ENCODE measurements at regions not wholly inside any gene's neighbourhood (a gene's known extent, or its start where the extent isn't known, plus 50 kb on each side); places are given as distances from the start of the nearest gene placed in this dataset.

GRCh38 chr12:111046896-111047295 lies 126.5 kb upstream of the MYL2 start:
- Histone ChIP-seq H4K20me1 (ENCODE audit: insufficient read depth) (no peaks in the 10 kb centered on the region), H3K36me3 (ENCODE audit: insufficient read depth) (no peaks in the 10 kb centered on the region), H3K27ac (no peak overlapping the region), H3K79me2 (ENCODE audit: insufficient read depth, low read depth) (no peaks in the 10 kb centered on the region), H3K27me3 (ENCODE audit: insufficient read depth, low read depth) (no peaks in the 10 kb centered on the region), H3K4me2 (no peak overlapping the region), H3K4me3 (IDR thresholded peaks at IDR 0.05; ENCODE audit: insufficient read depth, low read depth, low read length) (no peak overlapping the region), H3K9ac (no peak overlapping the region), H3K4me1 (ENCODE audit: low read depth, poor library complexity, severe bottlenecking) (no peaks in the 10 kb centered on the region), H2AFZ (ENCODE audit: low read depth) (no peak overlapping the region)
- TF ChIP-seq CTCF (conservative IDR thresholded peaks at IDR 0.05; ENCODE audit: low read depth, low read length) = no peak

DNA sequence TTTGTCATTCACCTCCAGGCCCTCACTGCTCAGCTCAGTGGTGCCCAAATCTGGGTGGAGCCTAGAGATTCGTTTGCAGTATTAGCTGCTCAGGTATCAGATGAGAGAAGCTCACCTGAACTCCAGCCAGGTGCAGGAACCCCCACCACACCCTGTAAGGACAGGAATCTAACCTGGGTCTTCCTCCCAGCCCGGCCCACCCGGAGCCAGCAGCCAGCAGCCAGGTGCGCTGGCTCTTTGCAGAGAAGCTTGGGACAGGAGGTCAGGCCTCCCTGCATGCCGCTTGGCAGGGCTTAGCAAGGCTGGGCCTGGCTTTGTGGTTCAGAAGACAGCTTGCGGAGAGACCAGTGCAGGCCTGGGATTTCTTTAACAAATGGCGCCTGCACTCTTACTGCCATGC lies 125.6 kb upstream of the MYL2 start:
- no peak overlapping the region for H2AFZ ChIP-seq (ENCODE audit: low read depth)
- H3K27ac ChIP-seq = no peak overlapping the region
- no peak overlapping the region for H3K9ac ChIP-seq
- H3K4me1 ChIP-seq (ENCODE audit: low read depth, poor library complexity, severe bottlenecking) = no peaks in the 10 kb centered on the region
- no peak overlapping the region for H3K4me2 ChIP-seq
- H3K4me3 ChIP-seq (IDR thresholded peaks at IDR 0.05; ENCODE audit: insufficient read depth, low read depth, low read length) = no peak overlapping the region
- H3K79me2 ChIP-seq (ENCODE audit: insufficient read depth, low read depth) = no peaks in the 10 kb centered on the region
- no peaks in the 10 kb centered on the region for H3K36me3 ChIP-seq (ENCODE audit: insufficient read depth)
- no peak for TF ChIP-seq CTCF (conservative IDR thresholded peaks at IDR 0.05; ENCODE audit: low read depth, low read length)
- H3K27me3 ChIP-seq (ENCODE audit: insufficient read depth, low read depth) = no peaks in the 10 kb centered on the region
- H4K20me1 ChIP-seq (ENCODE audit: insufficient read depth) = no peaks in the 10 kb centered on the region

DNA sequence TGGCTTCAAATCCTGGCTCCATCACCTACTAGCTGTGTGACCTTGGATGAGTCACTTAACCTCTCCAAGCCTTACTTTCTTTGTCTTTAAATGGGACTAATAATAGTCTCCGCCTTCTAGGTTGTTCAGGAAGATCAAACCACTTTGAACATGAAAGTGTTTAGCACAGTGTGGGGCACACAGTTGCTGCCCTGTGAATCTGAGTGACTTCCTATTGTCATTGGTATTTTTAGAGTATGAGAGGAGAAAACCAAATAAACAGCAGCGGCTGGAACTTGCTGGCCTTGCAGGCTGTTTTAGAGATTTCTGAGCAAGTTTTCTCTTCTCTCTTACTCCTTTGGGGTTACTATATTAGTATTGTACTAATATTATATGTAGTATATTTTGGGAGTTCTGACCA lies 120.7 kb upstream of the MYL2 start:
- Histone ChIP-seq H4K20me1 (ENCODE audit: insufficient read depth) (no peaks in the 10 kb centered on the region), H3K4me2 (no peak overlapping the region), H3K79me2 (ENCODE audit: insufficient read depth, low read depth) (no peaks in the 10 kb centered on the region), H3K9ac (no peak overlapping the region), H3K4me1 (ENCODE audit: low read depth, poor library complexity, severe bottlenecking) (no peaks in the 10 kb centered on the region), H3K36me3 (ENCODE audit: insufficient read depth) (no peaks in the 10 kb centered on the region), H3K27ac (no peak overlapping the region), H3K4me3 (IDR thresholded peaks at IDR 0.05; ENCODE audit: insufficient read depth, low read depth, low read length) (no peak overlapping the region), H3K27me3 (ENCODE audit: insufficient read depth, low read depth) (no peaks in the 10 kb centered on the region), H2AFZ (ENCODE audit: low read depth) (no peak overlapping the region)
- no peak for TF ChIP-seq CTCF (conservative IDR thresholded peaks at IDR 0.05; ENCODE audit: low read depth, low read length)

DNA sequence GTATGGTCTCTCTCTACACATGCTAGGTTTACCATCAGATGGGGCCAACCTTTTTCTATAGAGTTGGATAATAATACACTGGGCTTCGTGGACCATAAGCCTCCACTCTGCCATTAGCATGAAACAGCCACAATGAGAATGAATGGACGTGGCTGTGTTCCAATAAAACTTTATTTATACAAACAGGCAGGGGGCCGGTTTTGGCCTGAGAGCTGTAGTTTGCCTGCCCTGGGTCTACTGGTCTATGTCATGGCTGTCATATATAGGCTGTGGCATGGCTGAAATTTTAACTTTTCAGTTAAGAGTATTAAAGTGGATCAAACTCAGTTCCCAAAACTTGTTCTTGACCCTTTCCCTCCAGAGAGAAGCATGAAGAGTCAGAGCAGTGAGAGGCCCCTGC lies 120.3 kb upstream of the MYL2 start:
- no peak for TF ChIP-seq CTCF (conservative IDR thresholded peaks at IDR 0.05; ENCODE audit: low read depth, low read length)
- Histone ChIP-seq H3K27ac (no peak overlapping the region), H3K27me3 (ENCODE audit: insufficient read depth, low read depth) (no peaks in the 10 kb centered on the region), H2AFZ (ENCODE audit: low read depth) (no peak overlapping the region), H3K4me1 (ENCODE audit: low read depth, poor library complexity, severe bottlenecking) (no peaks in the 10 kb centered on the region), H3K4me3 (IDR thresholded peaks at IDR 0.05; ENCODE audit: insufficient read depth, low read depth, low read length) (no peak overlapping the region), H3K4me2 (no peak overlapping the region), H3K79me2 (ENCODE audit: insufficient read depth, low read depth) (no peaks in the 10 kb centered on the region), H3K9ac (no peak overlapping the region), H3K36me3 (ENCODE audit: insufficient read depth) (no peaks in the 10 kb centered on the region), H4K20me1 (ENCODE audit: insufficient read depth) (no peaks in the 10 kb centered on the region)

- TF ChIP-seq CTCF (conservative IDR thresholded peaks at IDR 0.05; ENCODE audit: low read depth, low read length) = no peak
- no peak overlapping the region for H3K4me3 ChIP-seq (IDR thresholded peaks at IDR 0.05; ENCODE audit: insufficient read depth, low read depth, low read length)
- no peak overlapping the region for H3K27ac ChIP-seq
- H3K9ac ChIP-seq = no peak overlapping the region
- no peaks in the 10 kb centered on the region for H3K36me3 ChIP-seq (ENCODE audit: insufficient read depth)
- no peaks in the 10 kb centered on the region for H3K27me3 ChIP-seq (ENCODE audit: insufficient read depth, low read depth)
- no peak overlapping the region for H2AFZ ChIP-seq (ENCODE audit: low read depth)
- no peaks in the 10 kb centered on the region for H3K4me1 ChIP-seq (ENCODE audit: low read depth, poor library complexity, severe bottlenecking)
- no peaks in the 10 kb centered on the region for H3K79me2 ChIP-seq (ENCODE audit: insufficient read depth, low read depth)
- H3K4me2 ChIP-seq = no peak overlapping the region
- H4K20me1 ChIP-seq (ENCODE audit: insufficient read depth) = no peaks in the 10 kb centered on the region
Measured at GRCh38 chr12:111038941-111039340, 118.6 kb upstream of the MYL2 start.
